ENCODE measurements at regions not wholly inside any gene's neighbourhood (a gene's known extent, or its start where the extent isn't known, plus 50 kb on each side); places are given as distances from the start of the nearest gene placed in this dataset.

GRCh38 chr10:9712393-9712792 lies 1305.3 kb upstream of the CELF2 start:
- TF ChIP-seq, protein P1, sequence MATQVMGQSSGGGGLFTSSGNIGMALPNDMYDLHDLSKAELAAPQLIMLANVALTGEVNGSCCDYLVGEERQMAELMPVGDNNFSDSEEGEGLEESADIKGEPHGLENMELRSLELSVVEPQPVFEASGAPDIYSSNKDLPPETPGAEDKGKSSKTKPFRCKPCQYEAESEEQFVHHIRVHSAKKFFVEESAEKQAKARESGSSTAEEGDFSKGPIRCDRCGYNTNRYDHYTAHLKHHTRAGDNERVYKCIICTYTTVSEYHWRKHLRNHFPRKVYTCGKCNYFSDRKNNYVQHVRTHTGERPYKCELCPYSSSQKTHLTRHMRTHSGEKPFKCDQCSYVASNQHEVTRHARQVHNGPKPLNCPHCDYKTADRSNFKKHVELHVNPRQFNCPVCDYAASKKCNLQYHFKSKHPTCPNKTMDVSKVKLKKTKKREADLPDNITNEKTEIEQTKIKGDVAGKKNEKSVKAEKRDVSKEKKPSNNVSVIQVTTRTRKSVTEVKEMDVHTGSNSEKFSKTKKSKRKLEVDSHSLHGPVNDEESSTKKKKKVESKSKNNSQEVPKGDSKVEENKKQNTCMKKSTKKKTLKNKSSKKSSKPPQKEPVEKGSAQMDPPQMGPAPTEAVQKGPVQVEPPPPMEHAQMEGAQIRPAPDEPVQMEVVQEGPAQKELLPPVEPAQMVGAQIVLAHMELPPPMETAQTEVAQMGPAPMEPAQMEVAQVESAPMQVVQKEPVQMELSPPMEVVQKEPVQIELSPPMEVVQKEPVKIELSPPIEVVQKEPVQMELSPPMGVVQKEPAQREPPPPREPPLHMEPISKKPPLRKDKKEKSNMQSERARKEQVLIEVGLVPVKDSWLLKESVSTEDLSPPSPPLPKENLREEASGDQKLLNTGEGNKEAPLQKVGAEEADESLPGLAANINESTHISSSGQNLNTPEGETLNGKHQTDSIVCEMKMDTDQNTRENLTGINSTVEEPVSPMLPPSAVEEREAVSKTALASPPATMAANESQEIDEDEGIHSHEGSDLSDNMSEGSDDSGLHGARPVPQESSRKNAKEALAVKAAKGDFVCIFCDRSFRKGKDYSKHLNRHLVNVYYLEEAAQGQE (IDR thresholded peaks at IDR 0.05): no peak
- TF ChIP-seq SP1 (IDR thresholded peaks at IDR 0.05): no peak
- TF ChIP-seq CTCF (IDR thresholded peaks at IDR 0.05; ENCODE audit: low read depth, low read length, missing input control): no peak
- TF ChIP-seq, protein P2, sequence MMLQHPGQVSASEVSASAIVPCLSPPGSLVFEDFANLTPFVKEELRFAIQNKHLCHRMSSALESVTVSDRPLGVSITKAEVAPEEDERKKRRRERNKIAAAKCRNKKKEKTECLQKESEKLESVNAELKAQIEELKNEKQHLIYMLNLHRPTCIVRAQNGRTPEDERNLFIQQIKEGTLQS (IDR thresholded peaks at IDR 0.05): no peak
